OCI-LY3 (cell line): ENCODE measurements at regions not wholly inside any gene's neighbourhood (a gene's known extent, or its start where the extent isn't known, plus 50 kb on each side); places are given as distances from the start of the nearest gene placed in this dataset.

Experiments
- EZH2phosphoT487 ChIP-seq: fragments of 200-600 bp; shearing (Covaris generic); IDR thresholded peaks from 2 replicates; pipeline ENCODE4 v1.6.1; 2018; ENCODE audit warnings: antibody characterized with exemption, mixed run types, low read depth
- TF ChIP-seq, protein P1 (sequence below): fragments of 200-600, 300-600 bp; sonication (generic); IDR thresholded peaks from 2 replicates; pipeline ENCODE4 v1.5.1; 2014; ENCODE audit warnings: antibody characterized with exemption, low read length, low read depth

- TF ChIP-seq, protein P1, sequence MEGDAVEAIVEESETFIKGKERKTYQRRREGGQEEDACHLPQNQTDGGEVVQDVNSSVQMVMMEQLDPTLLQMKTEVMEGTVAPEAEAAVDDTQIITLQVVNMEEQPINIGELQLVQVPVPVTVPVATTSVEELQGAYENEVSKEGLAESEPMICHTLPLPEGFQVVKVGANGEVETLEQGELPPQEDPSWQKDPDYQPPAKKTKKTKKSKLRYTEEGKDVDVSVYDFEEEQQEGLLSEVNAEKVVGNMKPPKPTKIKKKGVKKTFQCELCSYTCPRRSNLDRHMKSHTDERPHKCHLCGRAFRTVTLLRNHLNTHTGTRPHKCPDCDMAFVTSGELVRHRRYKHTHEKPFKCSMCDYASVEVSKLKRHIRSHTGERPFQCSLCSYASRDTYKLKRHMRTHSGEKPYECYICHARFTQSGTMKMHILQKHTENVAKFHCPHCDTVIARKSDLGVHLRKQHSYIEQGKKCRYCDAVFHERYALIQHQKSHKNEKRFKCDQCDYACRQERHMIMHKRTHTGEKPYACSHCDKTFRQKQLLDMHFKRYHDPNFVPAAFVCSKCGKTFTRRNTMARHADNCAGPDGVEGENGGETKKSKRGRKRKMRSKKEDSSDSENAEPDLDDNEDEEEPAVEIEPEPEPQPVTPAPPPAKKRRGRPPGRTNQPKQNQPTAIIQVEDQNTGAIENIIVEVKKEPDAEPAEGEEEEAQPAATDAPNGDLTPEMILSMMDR, result no peak
- TF ChIP-seq EZH2phosphoT487, result no peak
These were observed 775.4 kb downstream of the STPG2 start for GRCh38 chr4:97367878-97368277.
